Neural progenitor cell (in vitro differentiated cells): ENCODE measurements at regions not wholly inside any gene's neighbourhood (a gene's known extent, or its start where the extent isn't known, plus 50 kb on each side); places are given as distances from the start of the nearest gene placed in this dataset.

Source experiments
- DNase-seq: peaks from one replicate; pipeline ENCODE4 v3.0.0-alpha.2; 2016; ENCODE audit warnings: low spot score
- H2AFZ ChIP-seq: fragments of 200-600 bp; sonication (generic); replicated peaks from 2 replicates; pipeline ENCODE4 v1.6.1; 2016; ENCODE audit warnings: antibody characterized with exemption
- H3F3A ChIP-seq: fragments of 200-600 bp; sonication (generic); 2 replicates; pipeline ENCODE4 v1.6.1; 2016; ENCODE audit warnings: antibody characterized with exemption, low read depth
- H3K27ac ChIP-seq: fragments of 200-600 bp; sonication (generic); 2 replicates; pipeline ENCODE4 v1.5.1; 2016; ENCODE audit warnings: mild to moderate bottlenecking
- H3K27me3 ChIP-seq: fragments of 200-600 bp; sonication (generic); 2 replicates; pipeline ENCODE4 v1.6.1; 2016; ENCODE audit warnings: mild to moderate bottlenecking, moderate library complexity
- H3K36me3 ChIP-seq: fragments of 200-600 bp; sonication (generic); 2 replicates; pipeline ENCODE4 v1.5.1; 2016
- H3K4me1 ChIP-seq: fragments of 200-600 bp; sonication (generic); 2 replicates; pipeline ENCODE4 v1.6.1; 2016; ENCODE audit warnings: mixed run types
- H3K4me2 ChIP-seq: fragments of 200-600 bp; sonication (generic); 2 replicates; pipeline ENCODE4 v1.6.1; 2016
- H3K4me3 ChIP-seq: fragments of 200-600 bp; sonication (generic); 2 replicates; pipeline ENCODE4 v1.5.1; 2016
- H3K79me2 ChIP-seq: fragments of 200-600 bp; sonication (generic); 2 replicates; pipeline ENCODE4 v1.6.1; 2016; ENCODE audit warnings: low read depth
- H3K9ac ChIP-seq: fragments of 200-600 bp; sonication (generic); 2 replicates; pipeline ENCODE4 v1.6.1; 2016
- H3K9me3 ChIP-seq: fragments of 200-600 bp; sonication (generic); 2 replicates; pipeline ENCODE4 v1.5.1; 2016; ENCODE audit warnings: low read depth
- H4K20me1 ChIP-seq: fragments of 200-600 bp; sonication (generic); 2 replicates; pipeline ENCODE4 v1.6.1; 2016; ENCODE audit warnings: low read depth
- H3K27ac Mint-ChIP-seq: 3 replicates; pipeline ENCODE4 v1.8.0; 2021; ENCODE audit warnings: mixed read lengths
- H3K27me3 Mint-ChIP-seq: 2 replicates; pipeline ENCODE4 v1.8.0; 2022; ENCODE audit warnings: low read depth, mild to moderate bottlenecking, inconsistent platforms, moderate library complexity, mixed read lengths; ENCODE audit not compliant: insufficient read depth
- H3K36me3 Mint-ChIP-seq: 3 replicates; pipeline ENCODE4 v1.8.0; 2021; ENCODE audit warnings: mixed read lengths
- H3K4me1 Mint-ChIP-seq: 3 replicates; pipeline ENCODE4 v1.8.0; 2021; ENCODE audit warnings: mixed read lengths
- H3K4me3 Mint-ChIP-seq: 3 replicates; pipeline ENCODE4 v1.8.0; 2021; ENCODE audit warnings: mild to moderate bottlenecking, moderate library complexity, mixed read lengths
- H3K9me3 Mint-ChIP-seq: 3 replicates; pipeline ENCODE4 v1.8.0; 2020; ENCODE audit warnings: mixed read lengths
- CTCF ChIP-seq: fragments of 200-600 bp; sonication (generic); IDR thresholded peaks from 2 replicates; pipeline ENCODE4 v1.5.1; 2017; ENCODE audit warnings: antibody characterized with exemption, mild to moderate bottlenecking
- EZH2 ChIP-seq: fragments of 200-600 bp; sonication (generic); IDR thresholded peaks from 2 replicates; pipeline ENCODE4 v1.6.1; 2017; ENCODE audit warnings: antibody characterized with exemption, mild to moderate bottlenecking, moderate library complexity
- EZH2phosphoT487 ChIP-seq: fragments of 200-600 bp; sonication (generic); IDR thresholded peaks from 2 replicates; pipeline ENCODE4 v1.6.1; 2017; ENCODE audit warnings: antibody characterized with exemption

- Mint-ChIP-seq H3K27me3 (peaks cover 22% of the 10 kb centered on the region), H3K9me3 (no peaks in the 10 kb centered on the region), H3K36me3 (no peaks in the 10 kb centered on the region), H3K4me3 (no peak overlapping the region), H3K4me1 (peaks cover 41% of the 10 kb centered on the region), H3K27ac (no peak overlapping the region)
- DNase-seq: no peak
- TF ChIP-seq EZH2: no peak
- no peak for TF ChIP-seq CTCF
- TF ChIP-seq EZH2phosphoT487: no peak
- H3K4me2 ChIP-seq: peak overlapping the region; percentile 48
- peaks cover 27% of the 10 kb centered on the region for H3F3A ChIP-seq
- no peak overlapping the region for H3K4me3 ChIP-seq
- no peaks in the 10 kb centered on the region for H3K27me3 ChIP-seq
- H3K36me3 ChIP-seq: no peaks in the 10 kb centered on the region
- H3K79me2 ChIP-seq: no peaks in the 10 kb centered on the region
- no peak overlapping the region for H2AFZ ChIP-seq
- H3K9ac ChIP-seq: no peak overlapping the region
- no peaks in the 10 kb centered on the region for H3K9me3 ChIP-seq
- H3K4me1 ChIP-seq: peaks cover 53% of the 10 kb centered on the region
- H4K20me1 ChIP-seq: no peaks in the 10 kb centered on the region
- H3K27ac ChIP-seq: peak overlapping the region; percentile 31
Measured at GRCh38 chr1:209432443-209432825, 151.1 kb upstream of the CAMK1G start.

- no peak overlapping the region for H3K27ac ChIP-seq
- no peak for DNase-seq
- H4K20me1 ChIP-seq: no peaks in the 10 kb centered on the region
- H3K9ac ChIP-seq: no peak overlapping the region
- no peak for TF ChIP-seq EZH2
- TF ChIP-seq CTCF: no peak
- no peak for TF ChIP-seq EZH2phosphoT487
- Mint-ChIP-seq H3K36me3 (no peaks in the 10 kb centered on the region), H3K4me3 (no peak overlapping the region), H3K4me1 (peaks cover 29% of the 10 kb centered on the region), H3K27ac (peak overlapping the region; percentile 25), H3K27me3 (peaks cover 21% of the 10 kb centered on the region), H3K9me3 (no peaks in the 10 kb centered on the region)
- peak overlapping the region; percentile 48 for H3K4me2 ChIP-seq
- no peak overlapping the region for H2AFZ ChIP-seq
- H3K4me3 ChIP-seq: no peak overlapping the region
- H3K4me1 ChIP-seq: peaks cover 44% of the 10 kb centered on the region
- no peaks in the 10 kb centered on the region for H3K9me3 ChIP-seq
- no peaks in the 10 kb centered on the region for H3K36me3 ChIP-seq
- H3K27me3 ChIP-seq: no peaks in the 10 kb centered on the region
- no peaks in the 10 kb centered on the region for H3K79me2 ChIP-seq
- peaks cover 14% of the 10 kb centered on the region for H3F3A ChIP-seq
Measured at GRCh38 chr1:209433649-209434031, 149.9 kb upstream of the CAMK1G start.

- H3K4me2 ChIP-seq: peak overlapping the region; percentile 48
- no peak overlapping the region for H2AFZ ChIP-seq
- no peaks in the 10 kb centered on the region for H3K36me3 ChIP-seq
- Mint-ChIP-seq H3K36me3 (no peaks in the 10 kb centered on the region), H3K27ac (no peak overlapping the region), H3K9me3 (no peaks in the 10 kb centered on the region), H3K4me1 (peaks cover 26% of the 10 kb centered on the region), H3K27me3 (peaks cover 18% of the 10 kb centered on the region), H3K4me3 (no peak overlapping the region)
- peaks cover 10% of the 10 kb centered on the region for H3F3A ChIP-seq
- H4K20me1 ChIP-seq: no peaks in the 10 kb centered on the region
- TF ChIP-seq EZH2phosphoT487: no peak
- TF ChIP-seq EZH2: no peak
- TF ChIP-seq CTCF: no peak
- H3K9ac ChIP-seq: no peak overlapping the region
- H3K9me3 ChIP-seq: no peaks in the 10 kb centered on the region
- no peaks in the 10 kb centered on the region for H3K79me2 ChIP-seq
- no peak overlapping the region for H3K27ac ChIP-seq
- no peak overlapping the region for H3K4me3 ChIP-seq
- no peaks in the 10 kb centered on the region for H3K27me3 ChIP-seq
- H3K4me1 ChIP-seq: peaks cover 40% of the 10 kb centered on the region
- no peak for DNase-seq
Measured at GRCh38 chr1:209434066-209434465, 149.4 kb upstream of the CAMK1G start.
